Osteoblast (primary cell): ENCODE measurements at regions not wholly inside any gene's neighbourhood (a gene's known extent, or its start where the extent isn't known, plus 50 kb on each side); places are given as distances from the start of the nearest gene placed in this dataset.

Source experiments
- DNase-seq: peaks from one replicate; pipeline ENCODE4 v3.0.0; 2011; ENCODE audit warnings: low spot score, mixed read lengths; ENCODE audit not compliant: insufficient read length; ENCODE audit errors: missing footprints
- H2AFZ ChIP-seq: 2 replicates; pipeline ENCODE4 v1.6.0; 2011; ENCODE audit warnings: mild to moderate bottlenecking, low read length
- H3K27ac ChIP-seq: 2 replicates; pipeline ENCODE4 v1.5.1; 2011; ENCODE audit warnings: mild to moderate bottlenecking, low read depth, low read length, moderate library complexity
- H3K27me3 ChIP-seq: 2 replicates; pipeline ENCODE4 v1.6.0; 2012; ENCODE audit warnings: mild to moderate bottlenecking, control low read depth, inconsistent platforms, low read length, moderate library complexity; ENCODE audit not compliant: insufficient read depth
- H3K36me3 ChIP-seq: 2 replicates; pipeline ENCODE4 v1.5.1; 2011; ENCODE audit warnings: mild to moderate bottlenecking, low read length, control low read depth, moderate library complexity; ENCODE audit not compliant: insufficient read depth
- H3K4me1 ChIP-seq: 2 replicates; pipeline ENCODE4 v1.5.1; 2011; ENCODE audit warnings: mild to moderate bottlenecking, low read length, control low read depth, moderate library complexity; ENCODE audit not compliant: insufficient read depth
- H3K4me2 ChIP-seq: 2 replicates; pipeline ENCODE4 v1.6.0; 2011; ENCODE audit warnings: mild to moderate bottlenecking, low read length; ENCODE audit not compliant: insufficient read depth
- H3K4me3 ChIP-seq: fragments of 200-600 bp; sonication (generic); 3 replicates; pipeline ENCODE4 v1.5.1; 2012; ENCODE audit warnings: mild to moderate bottlenecking, low read length, inconsistent platforms; ENCODE audit not compliant: insufficient read depth
- H3K79me2 ChIP-seq: 2 replicates; pipeline ENCODE4 v1.6.0; 2012; ENCODE audit warnings: mild to moderate bottlenecking, low read length, control low read depth, inconsistent platforms; ENCODE audit not compliant: insufficient read depth
- H3K9me3 ChIP-seq: 2 replicates; pipeline ENCODE4 v1.5.1; 2011; ENCODE audit warnings: low read depth, low read length, control low read depth
- H4K20me1 ChIP-seq: 2 replicates; pipeline ENCODE4 v1.6.0; 2012; ENCODE audit warnings: mild to moderate bottlenecking, low read length, control low read depth; ENCODE audit not compliant: insufficient read depth
- CTCF ChIP-seq: IDR thresholded peaks from 2 replicates; pipeline ENCODE4 v1.5.1; 2011; ENCODE audit warnings: mild to moderate bottlenecking, low read depth, low read length, moderate library complexity; ENCODE audit errors: extremely low read depth

- no peaks in the 10 kb centered on the region for H3K27me3 ChIP-seq
- no peaks in the 10 kb centered on the region for H3K9me3 ChIP-seq
- H3K36me3 ChIP-seq: no peaks in the 10 kb centered on the region
- H3K4me3 ChIP-seq: no peak overlapping the region
- H2AFZ ChIP-seq: no peak overlapping the region
- no peak for DNase-seq
- H3K4me1 ChIP-seq: no peaks in the 10 kb centered on the region
- TF ChIP-seq CTCF: no peak
- no peak overlapping the region for H3K27ac ChIP-seq
- H4K20me1 ChIP-seq: no peaks in the 10 kb centered on the region
- no peaks in the 10 kb centered on the region for H3K79me2 ChIP-seq
- H3K4me2 ChIP-seq: no peak overlapping the region
Observed at GRCh38 chrX:23592741-23593140, 74.6 kb upstream of the PRDX4 start.

- H3K4me2 ChIP-seq: no peak overlapping the region
- H4K20me1 ChIP-seq: no peaks in the 10 kb centered on the region
- H3K36me3 ChIP-seq: no peaks in the 10 kb centered on the region
- TF ChIP-seq CTCF: no peak
- no peak overlapping the region for H3K27ac ChIP-seq
- no peak overlapping the region for H2AFZ ChIP-seq
- H3K4me1 ChIP-seq: no peaks in the 10 kb centered on the region
- no peaks in the 10 kb centered on the region for H3K27me3 ChIP-seq
- no peak for DNase-seq
- H3K9me3 ChIP-seq: no peaks in the 10 kb centered on the region
- H3K4me3 ChIP-seq: no peak overlapping the region
- H3K79me2 ChIP-seq: no peaks in the 10 kb centered on the region
Observed at GRCh38 chrX:23598575-23598974, 68.7 kb upstream of the PRDX4 start.

- Histone ChIP-seq H4K20me1 (no peaks in the 10 kb centered on the region), H3K4me2 (no peak overlapping the region), H3K36me3 (no peaks in the 10 kb centered on the region), H3K9me3 (no peaks in the 10 kb centered on the region), H3K79me2 (no peaks in the 10 kb centered on the region), H2AFZ (no peak overlapping the region), H3K4me1 (no peaks in the 10 kb centered on the region), H3K4me3 (no peak overlapping the region), H3K27ac (no peak overlapping the region), H3K27me3 (no peaks in the 10 kb centered on the region)
- DNase-seq: no peak
- no peak for TF ChIP-seq CTCF
Observed at GRCh38 chrX:23603501-23603900, 63.8 kb upstream of the PRDX4 start.

GRCh38 chrX:23610495-23610894, 56.8 kb upstream of the PRDX4 start:
- Histone ChIP-seq H3K27me3 (no peaks in the 10 kb centered on the region), H3K9me3 (no peaks in the 10 kb centered on the region)
- DNase-seq: no peak

More at GRCh38 chrX:23610495-23610894, 56.8 kb upstream of the PRDX4 start:
- Histone ChIP-seq H4K20me1 (no peaks in the 10 kb centered on the region), H3K36me3 (no peaks in the 10 kb centered on the region), H3K27ac (no peak overlapping the region), H3K79me2 (no peaks in the 10 kb centered on the region), H3K4me2 (no peak overlapping the region), H2AFZ (no peak overlapping the region), H3K4me3 (no peak overlapping the region), H3K4me1 (no peaks in the 10 kb centered on the region)
- no peak for TF ChIP-seq CTCF
